ENCODE measurements at regions not wholly inside any gene's neighbourhood (a gene's known extent, or its start where the extent isn't known, plus 50 kb on each side); places are given as distances from the start of the nearest gene placed in this dataset.
"Not testable (repeated sequence)": the region's sequence is repeated elsewhere in the genome, so short reads cannot be mapped to it uniquely, and the experiment has no call there.

- DNase-seq = no peak
Measured at GRCh38 chr1:222953585-222953984, 138.7 kb downstream of the DISP1 start.

GRCh38 chr1:222955964-222956363 is 141.1 kb downstream of the DISP1 start:
- no peak for DNase-seq

- no peak for DNase-seq
Measured at GRCh38 chr1:222956601-222957000, 141.8 kb downstream of the DISP1 start.

GRCh38 chr1:222967466-222968240 is 152.8 kb downstream of the DISP1 start:
- no peak for DNase-seq

GRCh38 chr1:222970040-222970439 is 155.2 kb downstream of the DISP1 start:
- DNase-seq = no peak

- DNase-seq = no peak
Measured at GRCh38 chr1:222970711-222971110, 155.9 kb downstream of the DISP1 start.

- DNase-seq = no peak
Measured at GRCh38 chr1:222971146-222971545, 156.3 kb downstream of the DISP1 start.

GRCh38 chr1:222973561-222973960 is 158.7 kb downstream of the DISP1 start:
- DNase-seq = no peak

- no peak for DNase-seq
Measured at GRCh38 chr1:222974496-222974895, 159.7 kb downstream of the DISP1 start.

GRCh38 chr1:222975472-222976122 is 160.8 kb downstream of the DISP1 start:
- no peak for DNase-seq

GRCh38 chr1:222976453-222976852 is 161.6 kb downstream of the DISP1 start:
- DNase-seq = no peak

GRCh38 chr1:222977294-222977693 is 162.5 kb downstream of the DISP1 start:
- not testable (repeated sequence) for DNase-seq

- DNase-seq = no peak
Measured at GRCh38 chr1:222979561-222979960, 163.5 kb downstream of the TLR5 start.

- no peak for DNase-seq
Measured at GRCh38 chr1:222987674-222988076, 155.4 kb downstream of the TLR5 start.

GRCh38 chr1:222989443-222989842 is 153.6 kb downstream of the TLR5 start:
- no peak for DNase-seq

- DNase-seq = no peak
Measured at GRCh38 chr1:222991177-222991576, 151.9 kb downstream of the TLR5 start.

- no peak for DNase-seq
Measured at GRCh38 chr1:222991908-222992307, 151.1 kb downstream of the TLR5 start.

- DNase-seq = no peak
Measured at GRCh38 chr1:222994511-222995235, 148.4 kb downstream of the TLR5 start.

- DNase-seq = no peak
Measured at GRCh38 chr1:222995236-222995580, 147.8 kb downstream of the TLR5 start.

- DNase-seq = no peak
Measured at GRCh38 chr1:222995620-222996309, 147.3 kb downstream of the TLR5 start.

- DNase-seq = no peak
Measured at GRCh38 chr1:222996310-222996975, 146.6 kb downstream of the TLR5 start.

- no peak for DNase-seq
Measured at GRCh38 chr1:223000632-223001031, 142.4 kb downstream of the TLR5 start.

All from stimulated activated CD4-positive, alpha-beta T cell treated with anti-CD3 and anti-CD28 coated beads, Interleukin-4, amount 100 ng/mL, for 4 hours (primary cell).